Right lobe of liver (tissue), 4 donors: ENCODE measurements at regions not wholly inside any gene's neighbourhood (a gene's known extent, or its start where the extent isn't known, plus 50 kb on each side); places are given as distances from the start of the nearest gene placed in this dataset.

Source experiments
- CTCF ChIP-seq, 4 donors: fragments of 200-600 bp in 3 of 4; fragments of 450-650 bp in 1 of 4; IDR thresholded peaks; one replicate each; pipeline versions ENCODE4 v1.5.1 to v1.8.0; 2016 to 2022; ENCODE audit warnings: antibody characterized with exemption in 4 of 4, mild to moderate bottlenecking in 2 of 4
- POLR2A ChIP-seq: fragments of 450-650 bp; IDR thresholded peaks from one replicate; pipeline ENCODE4 v1.6.1; 2017; ENCODE audit warnings: antibody characterized with exemption, mild to moderate bottlenecking
- donor health status: DM: no; HTN: no; CAD: no.
- donor health status: DM: no; HTN: no; CAD: no.
- donor health status: DM: no; HTN: yes; CAD: no.

GRCh38 chr7:156376317-156376716 lies 264.3 kb upstream of the RNF32 start:
- no peak for TF ChIP-seq CTCF (IDR thresholded peaks at IDR 0.05)
- TF ChIP-seq POLR2A = no peak
